IMR-90 (cell line): ENCODE measurements at regions not wholly inside any gene's neighbourhood (a gene's known extent, or its start where the extent isn't known, plus 50 kb on each side); places are given as distances from the start of the nearest gene placed in this dataset.

ENCODE experiments used
- ATAC-seq: fragments of 200-7000 bp; cut with Tn5 transposase; 2 replicates; pipeline ENCODE4 v1.9.1; 2020; ENCODE audit warnings: low read depth, mild to moderate bottlenecking, moderate library complexity
- BruUV-seq: library from RNA; stranded (reverse); fragments of 400-500 nt; replicated peaks from 2 replicates; lab custom pipeline; 2021; lab: Mats Ljungman, UMichigan
- CTCF ChIA-PET: fragments of 300-600 bp; formaldehyde crosslinking; extraction: SDS; loops from one replicate; lab custom pipeline; 2021; ENCODE audit warnings: antibody characterized with exemption; lab: Yijun Ruan, JAX
- POLR2A ChIA-PET: fragments of 300-600 bp; sonication (Branson Sonifier 250); formaldehyde crosslinking; loops from one replicate; lab custom pipeline; 2022; ENCODE audit warnings: antibody characterized with exemption; ENCODE audit not compliant: unreplicated experiment; lab: Charles Lee
- DNase-seq: peaks from one replicate; pipeline ENCODE4 v3.0.0; 2013
- H2AFZ ChIP-seq: replicated peaks from 2 replicates; pipeline ENCODE3; 2013; ENCODE audit warnings: low read length, mild to moderate bottlenecking; ENCODE audit not compliant: poor library complexity
- H2AK5ac ChIP-seq: 2 replicates; pipeline ENCODE4 v1.6.1; 2013; ENCODE audit warnings: low read depth, low read length, inconsistent platforms
- H2AK9ac ChIP-seq: replicated peaks from 2 replicates; pipeline ENCODE3; 2013; ENCODE audit warnings: mild to moderate bottlenecking, low read depth, low read length, moderate library complexity; ENCODE audit not compliant: poor library complexity
- H2BK120ac ChIP-seq: 2 replicates; pipeline ENCODE4 v1.6.1; 2013; ENCODE audit warnings: low read depth, low read length, inconsistent platforms
- H2BK15ac ChIP-seq: 3 replicates; pipeline ENCODE4 v1.6.1; 2013; ENCODE audit warnings: low read depth, low read length, inconsistent platforms
- H2BK20ac ChIP-seq: 2 replicates; pipeline ENCODE4 v1.6.1; 2013; ENCODE audit warnings: low read depth, mild to moderate bottlenecking, inconsistent platforms, low read length, moderate library complexity
- H2BK5ac ChIP-seq: 2 replicates; pipeline ENCODE4 v1.6.1; 2013; ENCODE audit warnings: mild to moderate bottlenecking, low read depth, low read length, inconsistent platforms; ENCODE audit not compliant: poor library complexity, severe bottlenecking
- H3K14ac ChIP-seq: replicated peaks from 2 replicates; pipeline ENCODE4 v1.6.1; 2013; ENCODE audit warnings: low read depth, low read length, inconsistent platforms
- H3K18ac ChIP-seq: 2 replicates; pipeline ENCODE4 v1.6.1; 2013; ENCODE audit warnings: low read depth, low read length, control low read depth
- H3K23ac ChIP-seq: 2 replicates; pipeline ENCODE4 v1.6.1; 2013; ENCODE audit warnings: low read depth, low read length, inconsistent platforms
- H3K27ac ChIP-seq: 2 replicates; pipeline ENCODE4 v1.5.1; 2013; ENCODE audit warnings: mild to moderate bottlenecking, control low read depth, low read length; ENCODE audit not compliant: insufficient read depth
- H3K27me3 ChIP-seq: 2 replicates; pipeline ENCODE4 v1.6.1; 2013; ENCODE audit warnings: low read length; ENCODE audit not compliant: control insufficient read depth, insufficient read depth
- H3K36me3 ChIP-seq: 2 replicates; pipeline ENCODE4 v1.6.1; 2013; ENCODE audit warnings: low read length, mixed read lengths; ENCODE audit not compliant: control insufficient read depth, insufficient read depth
- H3K4ac ChIP-seq: 2 replicates; pipeline ENCODE4 v1.6.1; 2013; ENCODE audit warnings: low read depth, low read length, inconsistent platforms
- H3K4me1 ChIP-seq: 2 replicates; pipeline ENCODE4 v1.6.1; 2013; ENCODE audit warnings: low read length, mixed read lengths; ENCODE audit not compliant: control insufficient read depth, insufficient read depth
- H3K4me2 ChIP-seq: 2 replicates; pipeline ENCODE4 v1.6.1; 2013; ENCODE audit warnings: low read depth, mild to moderate bottlenecking, control low read depth, low read length, moderate library complexity
- H3K4me3 ChIP-seq: 2 replicates; pipeline ENCODE4 v1.5.1; 2013; ENCODE audit warnings: low read depth, mild to moderate bottlenecking, control low read depth, low read length, moderate library complexity; ENCODE audit not compliant: insufficient read depth
- H3K56ac ChIP-seq: 2 replicates; pipeline ENCODE4 v1.6.1; 2013; ENCODE audit warnings: low read length, inconsistent platforms; ENCODE audit not compliant: insufficient read depth; ENCODE audit errors: extremely low read depth
- H3K79me1 ChIP-seq, 2 experiments: 2 replicates each; pipeline ENCODE4 v1.6.1; 2013; ENCODE audit warnings: low read length in 2 of 2, inconsistent platforms in 1 of 2, low read depth in 1 of 2
- H3K9ac ChIP-seq: 2 replicates; pipeline ENCODE4 v1.6.1; 2013; ENCODE audit warnings: low read depth, low read length, control low read depth
- H3K9me1 ChIP-seq: 2 replicates; pipeline ENCODE4 v1.6.1; 2013; ENCODE audit warnings: low read length, inconsistent platforms; ENCODE audit not compliant: insufficient read depth
- H3K9me3 ChIP-seq: 2 replicates; pipeline ENCODE4 v1.6.1; 2013; ENCODE audit warnings: low read length; ENCODE audit not compliant: control insufficient read depth, insufficient read depth
- H4K20me1 ChIP-seq: 2 replicates; pipeline ENCODE4 v1.6.1; 2013; ENCODE audit warnings: low read length, inconsistent platforms; ENCODE audit not compliant: insufficient read depth
- H4K5ac ChIP-seq: 2 replicates; pipeline ENCODE4 v1.6.1; 2013; ENCODE audit warnings: mild to moderate bottlenecking, low read depth, low read length, control low read depth
- H4K8ac ChIP-seq, 2 experiments: 2 replicates each; pipeline ENCODE4 v1.6.1; 2013; ENCODE audit warnings: low read depth in 2 of 2, low read length in 2 of 2, control low read depth in 1 of 2, inconsistent platforms in 1 of 2
- H4K91ac ChIP-seq: 2 replicates; pipeline ENCODE4 v1.6.1; 2013; ENCODE audit warnings: low read depth, low read length, inconsistent platforms; ENCODE audit not compliant: insufficient read depth
- FOS ChIP-seq: fragments of 150-350 bp; IDR thresholded peaks from 2 replicates; pipeline ENCODE4 v1.6.1; 2016; ENCODE audit warnings: low read depth, low read length
- MAFK ChIP-seq: IDR thresholded peaks from 2 replicates; pipeline ENCODE4 v1.6.1; 2012; ENCODE audit warnings: low read depth, low read length, improper control_type of control experiment
- MAZ ChIP-seq: IDR thresholded peaks from 2 replicates; pipeline ENCODE4 v1.6.1; 2012; ENCODE audit warnings: low read depth, mild to moderate bottlenecking, low read length, improper control_type of control experiment, moderate library complexity, borderline replicate concordance
- MXI1 ChIP-seq: IDR thresholded peaks from 2 replicates; pipeline ENCODE4 v1.6.1; 2012; ENCODE audit warnings: low read depth, mild to moderate bottlenecking, low read length, moderate library complexity, borderline replicate concordance
- NFE2L2 ChIP-seq: fragments of 150-350 bp; IDR thresholded peaks from 2 replicates; pipeline ENCODE4 v1.6.1; 2016; ENCODE audit warnings: low read depth, mild to moderate bottlenecking, low read length
- RAD21 ChIP-seq: IDR thresholded peaks from 2 replicates; pipeline ENCODE4 v1.6.1; 2012; ENCODE audit warnings: low read length, improper control_type of control experiment
- RFX5 ChIP-seq: IDR thresholded peaks from 2 replicates; pipeline ENCODE4 v1.8.0; 2012; ENCODE audit warnings: low read depth, mild to moderate bottlenecking, low read length, moderate library complexity
- SMC3 ChIP-seq: fragments of 150-350 bp; IDR thresholded peaks from 2 replicates; pipeline ENCODE4 v1.6.1; 2016; ENCODE audit warnings: low read depth, mild to moderate bottlenecking, antibody characterized with exemption, low read length, moderate library complexity
- dilution Hi-C: fragments of 300-500 bp; cut with HindIII; formaldehyde crosslinking; loops from one replicate; pipeline ENCODE4 v1.14.3; 2018; ENCODE audit warnings: low sequenced_read_pairs; ENCODE audit not compliant: unreplicated experiment
- in situ Hi-C: fragments of 300-500 bp; cut with MboI; formaldehyde crosslinking; loops from 3 replicates; pipeline ENCODE4 v1.14.3; 2019; ENCODE audit warnings: low sequenced_read_pairs, inconsistent platforms, mixed read lengths
- intact Hi-C: fragments of 100-400 bp; cut with micrococcal nuclease; formaldehyde crosslinking; loops from 2 replicates; pipeline ENCODE4 v1.10.0; 2022
- TF ChIP-seq, protein P1 (sequence below): fragments of 150-350 bp; IDR thresholded peaks from 2 replicates; pipeline ENCODE4 v1.6.1; 2016; ENCODE audit warnings: low read depth, mild to moderate bottlenecking, low read length, moderate library complexity, borderline replicate concordance
- TF ChIP-seq, protein P2 (sequence below): conservative IDR thresholded peaks from 2 replicates; pipeline ENCODE4 v1.5.1; 2012; ENCODE audit warnings: mild to moderate bottlenecking, low read depth, low read length, improper control_type of control experiment

DNA sequence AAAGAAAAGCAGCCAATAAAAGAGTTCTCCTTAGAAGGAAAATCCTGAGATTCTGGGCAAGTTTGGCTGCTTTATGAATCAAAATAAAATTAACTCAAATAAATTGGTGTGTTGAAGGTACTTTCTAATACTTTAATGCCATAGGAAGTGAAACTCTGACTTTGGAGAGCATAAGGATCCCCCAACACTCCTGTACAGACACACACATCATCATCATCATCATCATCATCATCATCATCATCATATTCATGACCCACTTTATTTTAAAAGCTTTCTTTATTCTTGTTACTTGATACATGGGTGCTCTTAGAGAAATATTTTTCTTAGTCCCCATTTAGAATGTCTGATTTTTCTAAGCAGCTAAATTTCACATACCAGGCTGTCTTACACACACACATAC, 283.1 kb upstream of the CYRIA start:
- Histone ChIP-seq H3K79me1 (no peaks in the 10 kb centered on the region), H2BK120ac (no peak overlapping the region), H3K18ac (no peak overlapping the region), H2BK5ac (no peak overlapping the region), H3K27me3 (no peaks in the 10 kb centered on the region), H3K4me1 (no peaks in the 10 kb centered on the region), H3K4me3 (no peak overlapping the region), H2AK9ac (no peak overlapping the region), H3K27ac (no peak overlapping the region), H3K9me1 (no peaks in the 10 kb centered on the region), H3K36me3 (no peaks in the 10 kb centered on the region), H3K9ac (no peak overlapping the region), H2AFZ (no peak overlapping the region), H2AK5ac (no peak overlapping the region), H4K5ac (no peak overlapping the region), H4K91ac (no peak overlapping the region), H3K23ac (no peak overlapping the region), H3K4ac (no peak overlapping the region), H3K14ac (no peak overlapping the region), H4K20me1 (no peaks in the 10 kb centered on the region), H2BK15ac (no peak overlapping the region), H4K8ac (no peak overlapping the region), H2BK20ac (no peak overlapping the region), H3K56ac (no peak overlapping the region), H3K4me2 (no peak overlapping the region), H3K9me3 (no peaks in the 10 kb centered on the region)
- in situ Hi-C loops: no loop called here
- no TSS peak for BruUV-seq
- ChIA-PET POLR2A (no interaction called here), CTCF (no interaction called here)
- dilution Hi-C loops: no loop called here
- no peak for TF ChIP-seq NFE2L2
- no peak for TF ChIP-seq MAZ
- no peak for TF ChIP-seq MXI1
- TF ChIP-seq, protein P1, sequence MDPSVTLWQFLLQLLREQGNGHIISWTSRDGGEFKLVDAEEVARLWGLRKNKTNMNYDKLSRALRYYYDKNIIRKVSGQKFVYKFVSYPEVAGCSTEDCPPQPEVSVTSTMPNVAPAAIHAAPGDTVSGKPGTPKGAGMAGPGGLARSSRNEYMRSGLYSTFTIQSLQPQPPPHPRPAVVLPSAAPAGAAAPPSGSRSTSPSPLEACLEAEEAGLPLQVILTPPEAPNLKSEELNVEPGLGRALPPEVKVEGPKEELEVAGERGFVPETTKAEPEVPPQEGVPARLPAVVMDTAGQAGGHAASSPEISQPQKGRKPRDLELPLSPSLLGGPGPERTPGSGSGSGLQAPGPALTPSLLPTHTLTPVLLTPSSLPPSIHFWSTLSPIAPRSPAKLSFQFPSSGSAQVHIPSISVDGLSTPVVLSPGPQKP: no peak
- no peak for TF ChIP-seq FOS
- no peak for TF ChIP-seq RFX5
- TF ChIP-seq MAFK: no peak
- no peak for TF ChIP-seq SMC3
- TF ChIP-seq, protein P2, sequence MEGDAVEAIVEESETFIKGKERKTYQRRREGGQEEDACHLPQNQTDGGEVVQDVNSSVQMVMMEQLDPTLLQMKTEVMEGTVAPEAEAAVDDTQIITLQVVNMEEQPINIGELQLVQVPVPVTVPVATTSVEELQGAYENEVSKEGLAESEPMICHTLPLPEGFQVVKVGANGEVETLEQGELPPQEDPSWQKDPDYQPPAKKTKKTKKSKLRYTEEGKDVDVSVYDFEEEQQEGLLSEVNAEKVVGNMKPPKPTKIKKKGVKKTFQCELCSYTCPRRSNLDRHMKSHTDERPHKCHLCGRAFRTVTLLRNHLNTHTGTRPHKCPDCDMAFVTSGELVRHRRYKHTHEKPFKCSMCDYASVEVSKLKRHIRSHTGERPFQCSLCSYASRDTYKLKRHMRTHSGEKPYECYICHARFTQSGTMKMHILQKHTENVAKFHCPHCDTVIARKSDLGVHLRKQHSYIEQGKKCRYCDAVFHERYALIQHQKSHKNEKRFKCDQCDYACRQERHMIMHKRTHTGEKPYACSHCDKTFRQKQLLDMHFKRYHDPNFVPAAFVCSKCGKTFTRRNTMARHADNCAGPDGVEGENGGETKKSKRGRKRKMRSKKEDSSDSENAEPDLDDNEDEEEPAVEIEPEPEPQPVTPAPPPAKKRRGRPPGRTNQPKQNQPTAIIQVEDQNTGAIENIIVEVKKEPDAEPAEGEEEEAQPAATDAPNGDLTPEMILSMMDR: no peak
- no peak for TF ChIP-seq RAD21
- DNase-seq (no peak), ATAC-seq (no peak)
- intact Hi-C loops: no loop called here
